SK-N-SH treated with all-trans-retinoic acid at 6 μM for 48 hours (cell line): ENCODE measurements at regions not wholly inside any gene's neighbourhood (a gene's known extent, or its start where the extent isn't known, plus 50 kb on each side); places are given as distances from the start of the nearest gene placed in this dataset.

Source experiments
- ATAC-seq: fragments of 200-7000 bp; cut with Tn5 transposase; 3 replicates; pipeline ENCODE4 v1.9.1; 2020; ENCODE audit warnings: mild to moderate bottlenecking, moderate library complexity
- ARNTL ChIP-seq: fragments of 450-650 bp; formaldehyde crosslinking; IDR thresholded peaks from 2 replicates; pipeline ENCODE4 v1.5.0; 2020; ENCODE audit warnings: low read depth, mild to moderate bottlenecking, moderate library complexity, borderline replicate concordance
- BACH2 ChIP-seq: fragments of 250-450 bp; sonication (Bioruptor Pico); IDR thresholded peaks from 2 replicates; pipeline ENCODE4 v1.9.0; 2021; ENCODE audit warnings: mild to moderate bottlenecking, borderline replicate concordance
- CREB5 ChIP-seq: fragments of 250-450 bp; sonication (Bioruptor Pico); IDR thresholded peaks from 2 replicates; pipeline ENCODE4 v1.5.1; 2020; ENCODE audit warnings: low read depth, mild to moderate bottlenecking, moderate library complexity
- CSDC2 ChIP-seq: fragments of 250-450 bp; sonication (Bioruptor Pico); IDR thresholded peaks from 2 replicates; pipeline ENCODE4 v1.5.0; 2020; ENCODE audit warnings: mild to moderate bottlenecking, moderate library complexity
- CSRNP3 ChIP-seq: fragments of 250-450 bp; sonication (Bioruptor Pico); IDR thresholded peaks from 2 replicates; pipeline ENCODE4 v1.5.1; 2021; ENCODE audit warnings: mild to moderate bottlenecking, moderate library complexity
- GLIS3 ChIP-seq: fragments of 250-450 bp; sonication (Bioruptor Pico); IDR thresholded peaks from 2 replicates; pipeline ENCODE4 v1.5.0; 2020; ENCODE audit warnings: mild to moderate bottlenecking, moderate library complexity
- ISL1 ChIP-seq: fragments of 250-450 bp; sonication (Bioruptor Pico); IDR thresholded peaks from 2 replicates; pipeline ENCODE4 v2.1.2; 2022; ENCODE audit warnings: mild to moderate bottlenecking, moderate library complexity
- OSR1 ChIP-seq: fragments of 250-450 bp; sonication (Bioruptor Pico); IDR thresholded peaks from 2 replicates; pipeline ENCODE4 v1.8.0; 2022; ENCODE audit warnings: moderate library complexity, mild to moderate bottlenecking, inconsistent platforms
- RARB ChIP-seq: fragments of 250-450 bp; sonication (Bioruptor Pico); IDR thresholded peaks from 2 replicates; pipeline ENCODE4 v1.8.0; 2021; ENCODE audit warnings: mild to moderate bottlenecking, moderate library complexity
- SNAI2 ChIP-seq: fragments of 250-450 bp; sonication (Bioruptor Pico); IDR thresholded peaks from 2 replicates; pipeline ENCODE4 v1.5.0; 2020; ENCODE audit warnings: mild to moderate bottlenecking, moderate library complexity
- TCF4 ChIP-seq: fragments of 250-450 bp; sonication (Bioruptor Pico); IDR thresholded peaks from 2 replicates; pipeline ENCODE4 v1.8.0; 2021; ENCODE audit warnings: mild to moderate bottlenecking, moderate library complexity, borderline replicate concordance
- TOX ChIP-seq: fragments of 250-450 bp; sonication (Bioruptor Pico); IDR thresholded peaks from 2 replicates; pipeline ENCODE4 v1.8.0; 2021; ENCODE audit warnings: mild to moderate bottlenecking, moderate library complexity, borderline replicate concordance
- TSHZ2 ChIP-seq: fragments of 250-450 bp; sonication (Bioruptor Pico); IDR thresholded peaks from 2 replicates; pipeline ENCODE4 v1.5.0; 2020; ENCODE audit warnings: mild to moderate bottlenecking, moderate library complexity
- ZC3H10 ChIP-seq: fragments of 250-450 bp; sonication (Bioruptor Pico); IDR thresholded peaks from 2 replicates; pipeline ENCODE4 v1.5.1; 2021; ENCODE audit warnings: mild to moderate bottlenecking, moderate library complexity
- ZFP3 ChIP-seq: fragments of 250-450 bp; sonication (Bioruptor Pico); IDR thresholded peaks from 2 replicates; pipeline ENCODE4 v1.5.0; 2020; ENCODE audit warnings: mild to moderate bottlenecking, moderate library complexity
- ZFP30 ChIP-seq: fragments of 450-650 bp; formaldehyde crosslinking; IDR thresholded peaks from 2 replicates; pipeline ENCODE4 v1.5.0; 2022; ENCODE audit warnings: mild to moderate bottlenecking, moderate library complexity
- ZNF565 ChIP-seq: fragments of 450-650 bp; formaldehyde crosslinking; conservative IDR thresholded peaks from 2 replicates; pipeline ENCODE4 v1.5.0; 2020; ENCODE audit warnings: low read depth, mild to moderate bottlenecking, moderate library complexity
- ZNF70 ChIP-seq: fragments of 450-650 bp; formaldehyde crosslinking; IDR thresholded peaks from 2 replicates; pipeline ENCODE4 v1.5.0; 2020; ENCODE audit warnings: mild to moderate bottlenecking, moderate library complexity
- ZNF8 ChIP-seq: fragments of 450-650 bp; formaldehyde crosslinking; IDR thresholded peaks from 2 replicates; pipeline ENCODE4 v1.5.0; 2020; ENCODE audit warnings: mild to moderate bottlenecking, moderate library complexity

- TF ChIP-seq TSHZ2 (CRISPR knock-in tag) (no peak), BACH2 (no peak), CREB5 (CRISPR knock-in tag) (no peak)
Measured at GRCh38 chr2:221802089-221802488, 230.0 kb upstream of the EPHA4 start (continued).

GRCh38 chr2:221792971-221793521 lies 220.9 kb upstream of the EPHA4 start:
- no peak for ATAC-seq
- TF ChIP-seq TSHZ2 (CRISPR knock-in tag) (no peak), TOX (no peak), ZFP3 (no peak), ISL1 (CRISPR knock-in tag) (no peak), RARB (CRISPR knock-in tag) (no peak), ZNF565 (CRISPR knock-in tag) (no peak), CSDC2 (no peak), ZNF70 (CRISPR knock-in tag) (no peak), GLIS3 (no peak), BACH2 (no peak)

- TF ChIP-seq SNAI2 (CRISPR knock-in tag) (no peak), ISL1 (CRISPR knock-in tag) (no peak), TCF4 (CRISPR knock-in tag) (no peak), GLIS3 (no peak), ZFP30 (CRISPR knock-in tag) (no peak)
- ATAC-seq, result no peak
Measured at GRCh38 chr2:221791844-221792243, 219.7 kb upstream of the EPHA4 start.

- TF ChIP-seq CSDC2 (no peak), ZNF70 (CRISPR knock-in tag) (no peak), RARB (CRISPR knock-in tag) (no peak), CSRNP3 (CRISPR knock-in tag) (no peak), TSHZ2 (CRISPR knock-in tag) (no peak), ZNF8 (no peak), OSR1 (CRISPR knock-in tag) (no peak), ZNF565 (CRISPR knock-in tag) (no peak), ARNTL (CRISPR knock-in tag) (no peak), TOX (no peak), TCF4 (CRISPR knock-in tag) (no peak), ISL1 (CRISPR knock-in tag) (no peak), ZC3H10 (no peak), BACH2 (no peak)
- no peak for ATAC-seq
Measured at GRCh38 chr2:221787561-221787960, 215.5 kb upstream of the EPHA4 start.
